ENCODE measurements at regions not wholly inside any gene's neighbourhood (a gene's known extent, or its start where the extent isn't known, plus 50 kb on each side); places are given as distances from the start of the nearest gene placed in this dataset.

- TF ChIP-seq, protein P1, sequence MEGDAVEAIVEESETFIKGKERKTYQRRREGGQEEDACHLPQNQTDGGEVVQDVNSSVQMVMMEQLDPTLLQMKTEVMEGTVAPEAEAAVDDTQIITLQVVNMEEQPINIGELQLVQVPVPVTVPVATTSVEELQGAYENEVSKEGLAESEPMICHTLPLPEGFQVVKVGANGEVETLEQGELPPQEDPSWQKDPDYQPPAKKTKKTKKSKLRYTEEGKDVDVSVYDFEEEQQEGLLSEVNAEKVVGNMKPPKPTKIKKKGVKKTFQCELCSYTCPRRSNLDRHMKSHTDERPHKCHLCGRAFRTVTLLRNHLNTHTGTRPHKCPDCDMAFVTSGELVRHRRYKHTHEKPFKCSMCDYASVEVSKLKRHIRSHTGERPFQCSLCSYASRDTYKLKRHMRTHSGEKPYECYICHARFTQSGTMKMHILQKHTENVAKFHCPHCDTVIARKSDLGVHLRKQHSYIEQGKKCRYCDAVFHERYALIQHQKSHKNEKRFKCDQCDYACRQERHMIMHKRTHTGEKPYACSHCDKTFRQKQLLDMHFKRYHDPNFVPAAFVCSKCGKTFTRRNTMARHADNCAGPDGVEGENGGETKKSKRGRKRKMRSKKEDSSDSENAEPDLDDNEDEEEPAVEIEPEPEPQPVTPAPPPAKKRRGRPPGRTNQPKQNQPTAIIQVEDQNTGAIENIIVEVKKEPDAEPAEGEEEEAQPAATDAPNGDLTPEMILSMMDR (IDR thresholded peaks at IDR 0.05), result no peak
- no peak for TF ChIP-seq POLR2A (IDR thresholded peaks at IDR 0.05)
Observed at GRCh38 chr3:89013536-89013935, 93.9 kb upstream of the EPHA3 start.

Measured in stomach (tissue), 4 donors.